NCI-H526 (cell line): ENCODE measurements at regions not wholly inside any gene's neighbourhood (a gene's known extent, or its start where the extent isn't known, plus 50 kb on each side); places are given as distances from the start of the nearest gene placed in this dataset.
"Not testable (repeated sequence)": the region's sequence is repeated elsewhere in the genome, so short reads cannot be mapped to it uniquely, and the experiment has no call there.

Experiments used
- DNase-seq, 2 experiments: peaks; one replicate each; lab custom pipeline; 2025; lab: John Stamatoyannopoulos, UW

GRCh38 chr13:37295573-37295972, 190.1 kb upstream of the CSNK1A1L start:
- DNase-seq: no peak

GRCh38 chr13:37295071-37295470, 189.6 kb upstream of the CSNK1A1L start:
- no peak for DNase-seq

GRCh38 chr13:37294472-37294871, 189.0 kb upstream of the CSNK1A1L start:
- DNase-seq: no peak

- no peak for DNase-seq
Measured at GRCh38 chr13:37293295-37293694, 187.8 kb upstream of the CSNK1A1L start.

- no peak for DNase-seq
Measured at GRCh38 chr13:37290716-37291505, 185.4 kb upstream of the CSNK1A1L start.

- DNase-seq: no peak
Measured at GRCh38 chr13:37289212-37289935, 183.9 kb upstream of the CSNK1A1L start.

- no peak for DNase-seq
Measured at GRCh38 chr13:37288057-37288720, 182.7 kb upstream of the CSNK1A1L start.

- DNase-seq: not testable (repeated sequence)
Measured at GRCh38 chr13:37280231-37280630, 174.8 kb upstream of the CSNK1A1L start.

GRCh38 chr13:37277435-37278144, 172.1 kb upstream of the CSNK1A1L start:
- no peak for DNase-seq

GRCh38 chr13:37277007-37277406, 171.5 kb upstream of the CSNK1A1L start:
- no peak for DNase-seq

- no peak for DNase-seq
Measured at GRCh38 chr13:37274569-37275497, 169.4 kb upstream of the CSNK1A1L start.

- no peak for DNase-seq
Measured at GRCh38 chr13:37273836-37274235, 168.4 kb upstream of the CSNK1A1L start.

GRCh38 chr13:37270226-37271001, 164.9 kb upstream of the CSNK1A1L start:
- no peak for DNase-seq

GRCh38 chr13:37263871-37264270, 158.4 kb upstream of the CSNK1A1L start:
- no peak for DNase-seq

GRCh38 chr13:37257706-37258105, 152.2 kb upstream of the CSNK1A1L start:
- no peak for DNase-seq

GRCh38 chr13:37257051-37257450, 151.6 kb upstream of the CSNK1A1L start:
- no peak for DNase-seq

GRCh38 chr13:37241786-37242185, 136.3 kb upstream of the CSNK1A1L start:
- no peak for DNase-seq

GRCh38 chr13:37230346-37230745, 124.9 kb upstream of the CSNK1A1L start:
- no peak for DNase-seq

GRCh38 chr13:37229931-37230330, 124.5 kb upstream of the CSNK1A1L start:
- DNase-seq: no peak

- DNase-seq: no peak
Measured at GRCh38 chr13:37226971-37227370, 121.5 kb upstream of the CSNK1A1L start.
